ENCODE measurements at regions not wholly inside any gene's neighbourhood (a gene's known extent, or its start where the extent isn't known, plus 50 kb on each side); places are given as distances from the start of the nearest gene placed in this dataset.

- no peak for TF ChIP-seq POLR2A (IDR thresholded peaks at IDR 0.05; ENCODE audit: low read depth, low read length)
- TF ChIP-seq TAF1 (IDR thresholded peaks at IDR 0.05; ENCODE audit: borderline replicate concordance, low read depth, low read length) = no peak
Measured at GRCh38 chr13:90531744-90532143, 815.7 kb upstream of the MIR17HG start.

Measured in GM12892 (cell line).